22Rv1 (cell line): ENCODE measurements at regions not wholly inside any gene's neighbourhood (a gene's known extent, or its start where the extent isn't known, plus 50 kb on each side); places are given as distances from the start of the nearest gene placed in this dataset.

Source experiments
- CTCF ChIP-seq: fragments of 450-650 bp; IDR thresholded peaks from 2 replicates; pipeline ENCODE4 v1.5.1; 2017; ENCODE audit warnings: mild to moderate bottlenecking
- ZFX ChIP-seq: fragments of 450-650 bp; IDR thresholded peaks from 2 replicates; pipeline ENCODE4 v1.6.1; 2017; ENCODE audit warnings: antibody characterized with exemption, borderline replicate concordance

GRCh38 chr3:55159016-55159415, 231.2 kb upstream of the LRTM1 start:
- TF ChIP-seq CTCF = no peak
- TF ChIP-seq ZFX = no peak
